NCI-H82 treated with DMSO at 0.1 percent for 48 hours (cell line): ENCODE measurements at regions not wholly inside any gene's neighbourhood (a gene's known extent, or its start where the extent isn't known, plus 50 kb on each side); places are given as distances from the start of the nearest gene placed in this dataset.

ENCODE experiments used
- DNase-seq: peaks from one replicate; lab custom pipeline; 2025; ENCODE audit not compliant: unreplicated experiment; lab: John Stamatoyannopoulos, UW

- no peak for DNase-seq
These were observed 579.2 kb upstream of the CELF2 start for GRCh38 chr10:10438335-10439100.

- no peak for DNase-seq
These were observed 560.8 kb upstream of the CELF2 start for GRCh38 chr10:10456856-10457255.

GRCh38 chr10:10460451-10460850 lies 557.2 kb upstream of the CELF2 start:
- no peak for DNase-seq

- DNase-seq = no peak
These were observed 555.3 kb upstream of the CELF2 start for GRCh38 chr10:10462151-10462941.

GRCh38 chr10:10471758-10472157 lies 545.9 kb upstream of the CELF2 start:
- no peak for DNase-seq

- no peak for DNase-seq
These were observed 541.9 kb upstream of the CELF2 start for GRCh38 chr10:10475812-10476211.

- DNase-seq = peak; percentile 8
These were observed 539.8 kb upstream of the CELF2 start for GRCh38 chr10:10477844-10478243.

- no peak for DNase-seq
These were observed 538.2 kb upstream of the CELF2 start for GRCh38 chr10:10479465-10479864.

GRCh38 chr10:10482613-10483012 lies 535.1 kb upstream of the CELF2 start:
- peak; percentile 24 for DNase-seq

GRCh38 chr10:10489076-10489475 lies 528.6 kb upstream of the CELF2 start:
- no peak for DNase-seq

GRCh38 chr10:10489805-10490571 lies 527.7 kb upstream of the CELF2 start:
- DNase-seq = no peak

GRCh38 chr10:10490581-10490980 lies 527.1 kb upstream of the CELF2 start:
- DNase-seq = no peak

GRCh38 chr10:10492420-10492819 lies 525.3 kb upstream of the CELF2 start:
- no peak for DNase-seq

GRCh38 chr10:10493833-10494232 lies 523.8 kb upstream of the CELF2 start:
- DNase-seq = no peak

- DNase-seq = no peak
These were observed 520.4 kb upstream of the CELF2 start for GRCh38 chr10:10497245-10497644.

- no peak for DNase-seq
These were observed 518.9 kb upstream of the CELF2 start for GRCh38 chr10:10498781-10499180.

GRCh38 chr10:10499839-10500238 lies 517.8 kb upstream of the CELF2 start:
- no peak for DNase-seq

GRCh38 chr10:10500937-10501336 lies 516.7 kb upstream of the CELF2 start:
- no peak for DNase-seq

- DNase-seq = no peak
These were observed 513.9 kb upstream of the CELF2 start for GRCh38 chr10:10503772-10504171.

GRCh38 chr10:10508211-10508610 lies 509.5 kb upstream of the CELF2 start:
- DNase-seq = peak; percentile 91

GRCh38 chr10:10510179-10510578 lies 507.5 kb upstream of the CELF2 start:
- no peak for DNase-seq

GRCh38 chr10:10513067-10513466 lies 504.6 kb upstream of the CELF2 start:
- no peak for DNase-seq
